DMS153 (cell line): ENCODE measurements at regions not wholly inside any gene's neighbourhood (a gene's known extent, or its start where the extent isn't known, plus 50 kb on each side); places are given as distances from the start of the nearest gene placed in this dataset.

Experiments
- DNase-seq: peaks from one replicate; lab custom pipeline; 2025; lab: John Stamatoyannopoulos, UW

DNA sequence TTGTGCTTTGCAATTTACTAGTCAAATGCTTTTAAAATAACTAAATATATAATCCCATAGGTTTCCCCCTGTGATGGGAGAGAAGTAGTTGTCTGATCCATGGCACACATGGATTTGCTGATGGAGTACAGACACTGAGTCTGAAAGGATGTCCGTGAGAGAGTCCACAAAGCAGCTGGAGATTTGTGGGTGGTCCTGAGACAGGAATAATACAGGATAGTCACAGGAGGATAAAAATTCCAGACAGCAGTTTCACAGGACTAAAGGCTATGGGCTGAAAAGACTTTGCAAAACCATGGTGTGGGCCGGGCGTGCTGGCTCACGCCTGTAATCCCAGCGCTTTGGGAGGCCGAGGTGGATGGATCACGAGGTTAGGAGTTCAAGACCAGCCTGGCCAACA is 58.7 kb upstream of the ZFR start:
- DNase-seq: no peak

- DNase-seq: no peak
Observed at GRCh38 chr5:32501071-32502002, 56.8 kb upstream of the ZFR start.

- DNase-seq: no peak
Observed at GRCh38 chr5:32500181-32500580, 55.6 kb upstream of the ZFR start.

GRCh38 chr5:32499261-32499660 is 54.7 kb upstream of the ZFR start:
- DNase-seq: no peak

GRCh38 chr5:32498484-32498883 is 53.9 kb upstream of the ZFR start:
- peak; percentile 13 for DNase-seq

GRCh38 chr5:32496104-32496503 is 51.6 kb upstream of the ZFR start:
- DNase-seq: no peak

GRCh38 chr5:32494827-32495226 is 50.3 kb upstream of the ZFR start:
- no peak for DNase-seq
